Fibroblast of skin of right biceps (primary cell): ENCODE measurements at regions not wholly inside any gene's neighbourhood (a gene's known extent, or its start where the extent isn't known, plus 50 kb on each side); places are given as distances from the start of the nearest gene placed in this dataset.
"Not testable (repeated sequence)": the region's sequence is repeated elsewhere in the genome, so short reads cannot be mapped to it uniquely, and the experiment has no call there.

Experiments
- DNase-seq: peaks from one replicate; pipeline ENCODE4 v3.0.0-alpha.2; 2013

DNA sequence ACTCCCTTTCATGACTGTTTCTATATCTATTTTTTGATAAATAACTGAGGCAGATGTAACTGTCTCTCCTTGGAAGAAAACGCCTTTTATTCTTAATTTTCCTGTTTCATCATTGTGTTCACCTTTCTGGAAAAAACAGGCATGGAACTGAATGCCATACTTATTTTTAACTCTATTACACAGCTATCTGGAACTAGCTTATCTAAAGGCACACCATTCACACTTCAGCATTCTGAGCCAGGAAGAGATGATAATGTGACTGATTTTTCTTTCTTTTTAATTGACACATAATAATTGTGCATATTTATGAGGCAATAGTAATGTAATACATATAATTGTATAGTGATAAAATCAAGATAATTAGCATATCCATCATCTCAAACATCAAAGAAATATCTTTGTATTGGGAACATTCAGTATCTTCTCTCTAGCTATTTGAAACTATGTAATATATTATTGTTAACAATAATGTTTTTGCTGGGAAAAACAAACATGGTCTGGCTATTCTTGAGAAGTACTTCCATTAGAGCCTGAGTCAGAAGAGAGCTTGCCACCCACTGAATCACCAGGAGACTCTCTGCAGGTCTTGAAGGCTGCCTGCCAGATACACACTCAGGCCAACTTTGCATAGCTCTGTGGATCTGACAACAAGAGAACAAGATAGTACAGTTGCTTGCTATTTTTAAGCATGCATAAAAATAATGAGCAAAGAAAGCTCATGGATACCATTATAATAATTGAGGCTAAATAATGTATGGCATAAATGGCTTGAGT, 501.0 kb upstream of the EDIL3 start:
- DNase-seq, result peak; percentile 56

DNA sequence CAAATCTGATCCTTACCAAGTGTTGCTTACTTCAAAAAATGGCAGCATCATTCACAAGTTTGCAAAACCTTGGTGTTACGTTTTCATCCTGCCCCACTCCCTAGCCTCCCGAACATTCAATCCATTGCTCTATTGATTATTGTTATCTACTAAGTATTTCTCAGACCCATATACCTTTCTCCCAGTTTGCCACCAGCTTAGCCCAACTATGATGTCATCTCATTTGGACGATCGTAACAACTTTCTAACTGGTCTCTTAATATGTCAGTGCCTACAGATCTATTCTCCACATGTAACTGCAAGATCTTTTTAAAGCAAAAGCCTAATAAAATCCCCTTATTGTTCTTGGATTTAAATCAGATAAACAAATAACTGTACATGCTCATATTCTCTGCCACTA, 497.1 kb upstream of the EDIL3 start:
- DNase-seq, result no peak

DNA sequence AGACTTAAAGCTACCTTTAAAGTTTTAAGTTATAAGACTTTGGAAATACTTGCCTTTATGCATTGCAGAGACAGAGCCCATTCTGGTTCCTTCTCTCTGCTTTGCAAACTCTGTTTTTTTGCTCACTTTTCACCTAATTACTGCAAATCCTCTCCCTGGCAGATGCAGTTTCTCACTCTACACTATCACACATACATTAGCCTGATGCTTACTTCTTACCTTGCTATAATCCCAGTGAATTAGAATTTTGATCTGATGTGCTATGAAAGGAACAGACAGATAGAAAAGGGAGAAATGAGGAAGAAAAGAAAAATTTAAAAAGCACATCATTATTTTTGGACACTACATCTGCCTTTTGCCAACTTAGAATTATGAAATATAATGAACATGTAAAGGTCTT, 489.5 kb upstream of the EDIL3 start:
- DNase-seq, result no peak

DNA sequence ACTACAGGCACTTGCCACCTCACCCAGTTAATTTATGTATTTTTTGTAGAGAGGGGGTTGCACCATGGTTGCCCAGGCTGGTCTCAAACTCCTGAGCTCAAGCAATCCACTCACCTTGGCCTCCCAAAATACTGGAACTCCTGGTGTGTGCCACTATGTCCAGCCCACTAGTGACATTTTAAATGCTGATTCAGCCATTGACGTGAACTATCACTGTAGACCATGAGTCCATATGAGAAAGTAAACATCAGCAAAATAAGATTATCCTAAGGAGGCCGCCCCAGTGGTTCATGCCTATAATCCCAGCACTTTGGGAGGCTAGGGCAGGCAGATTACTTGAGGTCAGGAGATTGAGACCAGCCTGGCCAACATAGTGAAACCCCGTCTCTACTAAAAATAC, 488.1 kb upstream of the EDIL3 start:
- no peak for DNase-seq

DNA sequence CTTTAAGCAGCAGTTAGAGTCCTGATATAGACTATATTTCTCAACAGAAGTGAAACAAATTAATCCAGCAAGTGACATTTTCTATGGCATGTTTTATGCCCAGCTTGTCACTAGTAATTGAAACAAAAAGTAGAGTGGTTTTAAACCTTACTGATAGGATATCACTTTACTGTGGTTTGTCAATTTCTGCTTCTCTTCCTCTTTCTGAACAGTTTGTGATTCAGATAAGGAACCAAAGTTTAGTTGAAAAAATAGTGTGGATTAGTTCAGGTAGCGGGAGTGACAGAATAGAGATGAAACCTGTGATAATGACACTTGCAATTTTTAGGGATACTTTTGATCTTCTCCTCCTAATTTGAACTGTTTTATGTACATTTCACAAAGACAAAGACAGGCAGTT, 485.7 kb upstream of the EDIL3 start:
- DNase-seq, result no peak

DNA sequence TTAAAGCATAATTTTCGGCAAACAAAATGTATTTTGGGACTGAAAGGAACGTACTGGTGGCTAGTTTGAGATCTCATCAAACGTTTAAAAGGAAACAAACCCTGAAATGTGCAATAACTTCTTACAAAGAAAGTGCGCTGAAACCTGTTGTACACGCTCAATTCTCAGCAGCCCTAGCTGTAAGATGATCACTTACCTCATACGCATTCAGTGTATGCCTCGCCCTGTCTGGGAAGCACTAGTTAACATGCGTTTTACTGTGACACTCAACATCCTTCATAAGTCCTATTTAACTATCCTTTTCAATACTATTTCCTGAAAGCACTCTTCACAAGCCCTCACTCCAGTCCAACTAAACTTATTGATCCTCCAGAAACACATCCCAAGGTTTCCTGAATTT, 485.0 kb upstream of the EDIL3 start:
- DNase-seq, result no peak

DNA sequence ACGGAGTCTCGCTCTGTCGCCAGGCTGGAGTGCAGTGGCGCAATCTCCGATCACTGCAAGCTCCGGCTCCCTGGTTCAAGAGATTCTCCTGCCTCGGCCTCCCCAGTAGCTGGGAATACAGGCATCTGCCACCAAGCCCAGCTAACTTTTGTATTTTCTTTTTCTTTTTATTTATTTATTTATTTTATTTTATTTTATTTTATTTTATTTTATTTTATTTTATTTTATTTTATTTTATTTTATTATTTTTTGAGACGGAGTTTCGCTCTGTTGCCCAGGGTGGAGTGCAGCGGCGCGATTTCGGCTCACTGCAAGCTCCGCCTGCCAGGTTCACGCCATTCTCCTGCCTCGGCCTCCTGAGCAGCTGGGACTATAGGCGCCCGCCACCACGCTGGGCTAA, 479.3 kb upstream of the EDIL3 start:
- DNase-seq, result not testable (repeated sequence)

DNA sequence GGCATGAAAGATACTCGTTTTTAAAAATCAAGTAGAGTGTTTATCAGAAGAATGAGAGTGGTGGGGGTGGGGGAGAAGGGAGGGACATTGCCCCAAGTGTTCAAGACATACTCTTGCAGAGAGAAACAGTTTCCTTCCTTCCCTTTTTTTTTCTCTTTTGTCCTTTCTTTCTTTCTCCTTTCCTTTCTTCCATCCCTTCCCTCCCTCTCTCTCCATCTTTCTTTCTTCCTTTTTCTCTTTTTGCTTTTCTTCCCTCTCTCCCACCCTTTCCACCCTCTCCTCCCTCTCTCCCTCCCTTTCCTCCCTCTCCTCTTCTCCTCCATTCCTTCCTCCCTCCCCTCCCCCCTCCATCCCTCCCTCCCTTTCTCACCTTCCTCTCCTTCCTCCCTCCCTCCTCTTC, 478.3 kb upstream of the EDIL3 start:
- no peak for DNase-seq

DNA sequence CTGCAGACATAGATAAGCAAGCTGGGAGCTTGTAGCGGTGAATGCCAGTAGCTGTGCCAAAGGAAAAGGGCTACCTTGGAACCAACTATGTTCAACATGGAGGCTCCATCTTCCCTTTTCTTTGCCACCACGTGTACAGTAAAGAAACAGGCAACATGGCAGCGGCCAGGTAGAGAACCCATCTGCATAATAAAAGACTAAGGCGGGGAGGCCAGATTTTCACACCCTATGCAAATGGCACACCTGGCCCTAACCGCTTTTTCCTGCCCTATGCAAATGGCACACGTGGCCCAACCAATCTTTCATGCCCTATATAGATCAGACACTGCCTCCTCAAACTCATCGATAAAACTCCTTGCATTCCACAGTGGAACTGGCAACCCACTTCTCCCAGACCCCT, 477.5 kb upstream of the EDIL3 start:
- DNase-seq, result no peak

DNA sequence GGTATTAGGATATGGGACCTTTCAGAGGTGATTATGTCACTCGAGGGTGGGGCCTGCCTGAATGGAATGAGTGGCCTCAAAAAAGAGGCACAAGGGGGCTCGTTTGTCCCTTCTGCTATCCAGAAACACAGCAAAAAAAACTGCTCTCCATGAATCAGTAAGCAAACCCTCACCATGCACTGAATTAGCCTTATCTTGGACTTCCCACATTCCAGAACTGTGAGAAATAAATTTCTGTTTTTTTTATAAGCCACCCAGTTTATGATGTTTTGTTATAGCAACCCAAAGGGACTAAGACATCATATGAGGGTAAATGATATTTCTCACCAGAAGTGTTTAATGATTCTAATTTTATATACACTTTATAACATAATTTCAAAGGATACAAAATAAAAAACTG, 476.6 kb upstream of the EDIL3 start:
- peak; percentile 2 for DNase-seq

DNA sequence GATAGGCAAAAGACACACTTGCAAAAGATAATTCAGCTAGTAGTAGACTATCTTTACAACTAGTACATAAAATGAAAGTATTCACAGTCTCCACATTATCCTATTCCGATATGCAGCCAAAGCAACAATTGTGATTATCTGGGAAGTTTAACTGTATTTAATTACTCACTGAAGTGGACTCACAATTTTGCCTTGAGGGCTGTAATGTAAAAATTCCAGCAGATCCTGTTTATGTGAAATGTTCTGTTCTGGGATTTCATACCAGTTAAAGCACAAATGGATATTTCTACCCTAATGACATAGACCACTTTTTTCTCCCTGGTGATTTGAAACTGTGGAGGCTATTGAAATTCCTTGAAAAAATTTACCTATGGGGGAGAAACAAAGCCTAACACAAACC, 474.4 kb upstream of the EDIL3 start:
- DNase-seq, result no peak

DNA sequence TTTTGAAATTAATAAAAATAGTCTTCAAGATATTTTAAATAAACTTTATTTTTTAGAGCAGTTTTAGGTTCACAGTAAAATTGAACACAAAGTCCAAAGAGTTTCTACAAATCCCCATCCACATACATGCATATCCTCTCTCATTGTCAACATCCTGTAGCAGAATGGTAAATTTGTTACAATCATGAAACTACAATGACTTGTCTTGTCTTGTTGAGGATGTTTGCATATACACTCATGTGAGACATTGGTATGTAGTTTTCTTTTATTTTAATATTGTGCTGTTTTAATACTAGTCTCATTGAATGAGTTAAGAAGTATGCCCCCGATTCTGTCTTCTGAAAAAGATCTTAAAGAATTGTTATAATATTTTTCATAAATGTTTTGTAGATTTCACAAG, 447.0 kb upstream of the EDIL3 start:
- DNase-seq, result no peak

DNA sequence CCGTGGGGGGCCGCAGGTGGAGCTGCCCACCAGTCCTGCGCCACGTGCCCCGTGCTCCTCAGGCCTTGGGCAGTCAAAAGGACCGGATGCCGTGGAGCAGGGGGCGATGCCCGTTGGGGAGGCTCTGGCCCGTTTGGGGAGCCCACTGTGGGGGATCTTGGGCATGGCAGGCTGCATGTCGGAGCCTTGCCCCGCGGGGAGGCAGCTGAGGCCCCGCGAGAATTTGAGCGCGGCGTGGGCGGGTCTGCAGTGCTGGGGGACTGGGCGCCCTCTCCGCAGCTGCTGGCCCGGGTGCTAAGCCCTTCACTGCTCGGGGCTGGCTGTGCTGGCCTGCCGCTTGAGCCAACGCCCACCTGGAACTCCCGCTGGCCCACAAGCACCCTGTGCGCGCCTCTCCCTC, 445.6 kb upstream of the EDIL3 start:
- no peak for DNase-seq

DNA sequence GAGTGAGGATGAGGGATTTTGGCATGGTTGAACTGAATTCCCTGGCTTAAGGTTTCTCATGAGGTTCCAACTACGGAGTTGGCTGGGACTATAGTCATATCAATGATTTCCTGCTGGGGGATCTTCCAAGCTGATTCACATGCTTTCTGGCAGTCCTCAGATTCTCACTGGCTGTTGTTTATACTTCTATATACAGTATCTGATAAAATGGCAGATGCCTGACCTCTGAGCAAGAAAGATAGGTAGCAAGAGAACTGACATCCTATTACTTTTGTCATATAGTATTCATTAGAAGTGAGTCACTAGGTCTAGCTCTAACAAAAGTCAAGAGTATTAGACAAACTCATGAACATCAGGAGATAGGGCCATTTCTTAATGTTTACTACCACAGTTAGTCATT, 440.9 kb upstream of the EDIL3 start:
- DNase-seq, result peak; percentile 60

DNA sequence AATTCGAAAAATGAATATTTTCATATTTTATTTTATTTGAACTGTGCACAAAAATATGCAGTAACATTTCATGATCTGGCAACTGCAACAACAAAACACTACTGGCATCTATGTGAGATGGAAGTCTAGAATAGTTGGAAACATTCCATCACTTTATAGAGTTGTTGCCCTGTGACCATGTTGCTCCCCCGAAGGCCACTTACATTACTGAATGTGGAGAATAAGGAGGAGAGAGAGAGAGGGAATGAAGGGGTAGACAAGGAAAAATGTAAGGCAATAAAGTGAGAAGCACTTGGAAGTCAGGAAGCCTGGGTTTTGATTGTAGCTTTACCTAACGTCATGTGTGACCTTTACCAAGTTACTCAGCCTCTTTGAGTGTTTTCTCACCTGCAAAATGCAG, 437.2 kb upstream of the EDIL3 start:
- DNase-seq, result no peak

DNA sequence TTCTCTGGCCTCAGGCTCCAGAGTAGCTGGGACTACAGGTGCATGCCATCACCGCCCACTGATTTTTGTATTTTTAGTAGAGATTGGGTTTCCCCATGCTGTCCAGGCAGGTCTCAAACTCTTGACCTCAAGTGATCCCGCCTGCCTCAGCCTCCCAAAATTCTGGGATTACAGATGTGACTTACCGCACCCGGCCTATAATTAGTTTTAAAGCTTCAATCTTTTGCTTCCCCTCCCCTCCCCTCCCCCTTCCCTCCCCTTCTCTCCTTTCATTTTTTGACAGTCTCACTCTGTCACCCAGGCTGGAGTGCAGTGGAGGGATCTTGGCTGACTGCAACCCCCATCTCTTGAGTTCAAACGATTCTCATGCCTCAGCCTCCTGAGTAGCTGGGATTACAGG, 433.3 kb upstream of the EDIL3 start:
- DNase-seq, result no peak

DNA sequence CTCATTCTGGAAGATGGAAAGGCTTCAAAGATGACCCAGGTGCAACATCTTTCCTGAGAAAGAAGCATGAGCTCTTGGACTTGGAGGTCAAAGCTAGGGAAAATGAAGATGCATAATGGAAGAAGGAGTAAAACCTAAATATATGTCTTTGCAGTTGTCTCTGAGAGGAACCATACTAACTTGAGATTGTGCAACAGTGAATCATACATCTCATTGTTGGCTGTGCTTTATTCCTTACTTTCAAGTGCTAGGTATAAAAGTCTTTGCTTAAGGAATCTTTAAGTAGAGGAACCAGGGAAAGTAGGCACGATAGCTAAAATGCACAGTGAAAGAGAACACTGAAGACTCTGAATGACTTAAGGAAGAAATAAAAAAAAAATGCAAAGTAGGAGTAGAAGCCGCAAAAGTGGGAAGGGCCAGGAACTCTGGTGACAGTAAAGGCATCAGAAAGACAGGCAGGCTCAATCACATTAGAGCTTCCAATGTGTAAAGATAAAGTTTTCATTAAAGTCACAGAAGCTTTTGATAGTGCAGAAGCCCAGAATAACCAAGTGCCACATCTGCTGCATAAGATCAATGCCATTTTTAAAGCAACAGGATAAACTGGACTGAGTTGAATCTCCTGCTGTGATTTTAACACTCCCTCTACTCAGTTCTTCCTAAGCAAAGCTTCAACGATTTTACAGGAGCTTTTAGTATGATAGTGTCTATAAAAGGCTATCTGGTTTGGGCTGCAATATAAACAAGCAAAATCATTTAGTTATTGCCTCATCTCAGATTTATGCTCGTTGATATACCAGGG, 432.3 kb upstream of the EDIL3 start:
- peak; percentile 2 for DNase-seq

DNA sequence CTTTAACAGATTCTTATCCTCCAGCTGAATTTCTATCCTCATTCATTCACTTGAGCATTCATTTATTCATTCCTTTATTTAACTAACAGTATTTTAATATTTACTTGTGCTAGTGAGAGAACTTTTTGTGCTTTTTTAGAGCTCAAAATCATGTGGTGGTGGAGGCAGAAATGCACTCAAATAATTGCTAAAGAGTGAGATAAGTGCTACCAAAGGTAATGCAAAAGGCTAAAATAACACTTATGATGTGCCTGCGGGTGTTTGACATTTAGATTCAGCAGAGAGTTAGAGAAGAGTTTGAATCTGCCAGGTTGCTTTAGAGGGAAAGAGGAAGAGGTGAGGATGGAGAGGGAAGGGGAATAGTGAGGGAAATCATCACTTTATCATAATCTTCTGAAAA, 431.5 kb upstream of the EDIL3 start:
- no peak for DNase-seq

DNA sequence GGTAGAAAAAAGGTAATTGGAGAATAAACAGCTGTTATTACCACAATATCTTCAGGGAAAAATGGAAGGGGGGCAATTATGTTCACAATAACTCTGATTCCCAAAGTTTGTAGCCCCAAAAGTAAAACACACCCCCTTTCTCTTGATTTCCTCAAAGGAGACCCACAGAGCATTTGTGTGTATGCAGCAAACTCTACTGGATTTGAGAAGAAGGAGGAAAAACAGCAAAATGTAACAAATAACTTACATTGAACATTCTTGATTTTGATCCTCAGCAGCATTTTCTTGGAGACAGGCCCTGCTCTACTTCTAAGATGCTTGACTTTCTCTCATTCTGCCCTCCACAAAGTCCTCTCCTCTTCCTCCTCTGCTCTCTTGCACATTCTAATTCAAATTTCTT, 420.8 kb upstream of the EDIL3 start:
- DNase-seq, result no peak

DNA sequence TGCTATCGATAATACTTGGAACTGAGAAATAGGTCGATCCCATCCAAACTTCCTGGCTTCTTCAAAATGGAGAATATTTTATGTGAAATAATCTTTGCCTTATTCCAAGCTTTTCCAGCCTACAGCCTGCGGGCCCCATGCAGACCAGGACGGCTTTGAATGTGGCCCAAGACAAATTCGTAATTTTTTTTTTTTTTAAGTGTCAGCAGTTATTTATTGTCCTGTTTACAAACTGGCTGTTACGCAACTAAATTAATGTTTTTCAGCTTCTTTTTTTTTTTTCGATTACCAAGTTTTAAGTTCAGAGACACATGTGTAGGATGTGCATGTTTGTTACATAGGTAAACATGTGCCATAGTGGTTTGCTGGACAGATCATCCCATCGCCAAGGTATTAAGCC, 411.7 kb upstream of the EDIL3 start:
- DNase-seq, result no peak

DNA sequence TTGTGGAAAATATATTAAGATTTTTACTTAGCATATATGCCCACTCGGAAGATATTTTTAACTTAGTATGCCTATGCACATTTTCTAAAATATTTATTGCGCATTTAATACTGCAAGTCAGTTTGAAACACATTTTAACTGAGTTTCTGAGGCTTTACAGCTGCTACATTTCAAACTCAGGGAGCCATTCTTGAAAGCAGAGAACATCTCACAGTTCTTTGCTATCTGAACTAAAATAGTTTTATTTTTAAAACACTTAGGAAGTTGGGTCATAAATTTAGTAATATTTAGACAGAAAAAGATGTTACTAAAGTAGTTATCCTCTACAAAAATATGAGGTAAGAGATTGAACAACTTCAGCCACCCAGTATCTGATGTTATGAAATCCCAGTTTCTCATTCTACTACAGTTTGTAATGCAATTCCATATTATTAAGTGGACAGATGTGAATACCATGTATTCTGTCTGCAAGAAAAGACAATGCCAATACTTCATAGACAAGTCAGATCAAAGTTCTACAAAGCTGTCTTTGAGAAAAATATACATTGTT, 409.9 kb upstream of the EDIL3 start:
- DNase-seq, result no peak

DNA sequence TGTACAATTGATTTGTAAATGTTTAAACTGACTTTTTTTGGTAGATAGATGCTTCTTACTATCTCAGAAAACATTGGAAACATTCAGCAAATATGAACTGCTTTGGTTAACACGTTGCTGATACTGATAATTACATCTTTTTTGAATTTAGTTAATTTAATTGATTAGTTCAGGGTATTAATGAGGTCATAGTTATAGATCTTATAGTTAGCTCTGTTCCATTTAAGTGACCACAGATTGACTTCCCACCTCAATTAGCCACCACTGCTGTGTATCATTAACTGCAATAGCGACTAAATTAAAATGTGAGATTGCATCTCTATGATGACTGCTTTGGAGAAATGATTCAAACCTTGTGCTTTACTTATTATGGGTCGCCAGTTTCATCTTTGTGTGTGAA, 407.1 kb upstream of the EDIL3 start:
- no peak for DNase-seq

DNA sequence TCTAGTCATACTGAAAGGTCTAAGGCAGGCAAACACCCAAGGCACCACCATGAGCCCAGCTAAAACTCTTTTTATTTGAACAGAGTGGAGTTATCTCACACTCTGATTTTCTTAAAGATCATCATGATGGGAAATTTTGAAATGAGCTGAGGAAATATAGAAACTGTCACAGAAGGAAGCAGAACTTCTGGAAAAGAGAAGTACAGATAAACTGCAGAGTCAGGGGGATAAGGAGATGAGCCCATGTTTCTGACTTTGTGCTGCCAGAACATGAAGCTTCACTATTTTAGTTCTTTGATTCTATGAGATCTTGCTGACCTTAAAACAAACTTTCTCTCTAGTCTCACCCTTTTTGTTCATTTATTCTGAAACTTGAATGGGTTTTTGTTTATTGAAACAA, 406.5 kb upstream of the EDIL3 start:
- no peak for DNase-seq

DNA sequence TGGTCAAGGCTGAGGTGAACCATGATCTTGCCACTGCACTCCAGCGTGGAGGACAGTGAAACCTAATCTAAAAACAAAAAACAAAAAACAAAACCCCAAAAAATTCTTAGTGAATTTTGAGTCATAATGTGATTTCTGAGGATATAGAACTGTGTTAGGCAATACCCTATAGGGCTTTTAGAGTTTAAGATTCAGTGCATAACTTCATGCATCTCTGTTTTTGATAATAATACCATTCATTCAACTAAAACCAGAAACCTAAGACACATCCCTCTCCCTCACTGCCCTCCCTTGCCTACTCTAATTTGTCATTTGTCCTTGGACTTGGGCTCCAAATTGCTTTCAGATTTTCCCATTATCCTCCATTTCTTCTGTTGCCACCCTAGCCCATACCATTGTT, 405.7 kb upstream of the EDIL3 start:
- DNase-seq, result no peak
